ENCODE measurements at regions not wholly inside any gene's neighbourhood (a gene's known extent, or its start where the extent isn't known, plus 50 kb on each side); places are given as distances from the start of the nearest gene placed in this dataset.

GRCh38 chr17:77863814-77864161 is 94.7 kb upstream of the TNRC6C start:
- Histone ChIP-seq H3K4me3 (ENCODE audit: low read depth, low read length) (no peak overlapping the region), H3K36me3 (ENCODE audit: control insufficient read depth, insufficient read depth, low read length) (no peaks in the 10 kb centered on the region), H3K27me3 (ENCODE audit: control insufficient read depth, insufficient read depth, low read length) (peaks cover 19% of the 10 kb centered on the region)
- DNase-seq (ENCODE audit: low read depth) = no peak
- TF ChIP-seq CTCF (IDR thresholded peaks at IDR 0.05; ENCODE audit: insufficient read depth, low read length, poor library complexity, severe bottlenecking) = no peak

- H3K36me3 ChIP-seq (ENCODE audit: control insufficient read depth, insufficient read depth, low read length) = no peaks in the 10 kb centered on the region
- peaks cover 24% of the 10 kb centered on the region for H3K27me3 ChIP-seq (ENCODE audit: control insufficient read depth, insufficient read depth, low read length)
- H3K4me3 ChIP-seq (ENCODE audit: low read depth, low read length) = no peak overlapping the region
- DNase-seq (ENCODE audit: low read depth) = no peak
- no peak for TF ChIP-seq CTCF (IDR thresholded peaks at IDR 0.05; ENCODE audit: insufficient read depth, low read length, poor library complexity, severe bottlenecking)
Measured at GRCh38 chr17:77864234-77865111, 94.0 kb upstream of the TNRC6C start.

GRCh38 chr17:77865112-77865611 is 93.3 kb upstream of the TNRC6C start:
- no peak overlapping the region for H3K4me3 ChIP-seq (ENCODE audit: low read depth, low read length)
- no peaks in the 10 kb centered on the region for H3K36me3 ChIP-seq (ENCODE audit: control insufficient read depth, insufficient read depth, low read length)
- peaks cover 29% of the 10 kb centered on the region for H3K27me3 ChIP-seq (ENCODE audit: control insufficient read depth, insufficient read depth, low read length)
- TF ChIP-seq CTCF (IDR thresholded peaks at IDR 0.05; ENCODE audit: insufficient read depth, low read length, poor library complexity, severe bottlenecking) = no peak
- no peak for DNase-seq (ENCODE audit: low read depth)

GRCh38 chr17:77865716-77866115 is 92.8 kb upstream of the TNRC6C start:
- no peaks in the 10 kb centered on the region for H3K36me3 ChIP-seq (ENCODE audit: control insufficient read depth, insufficient read depth, low read length)
- DNase-seq (ENCODE audit: low read depth) = no peak
- TF ChIP-seq CTCF (IDR thresholded peaks at IDR 0.05; ENCODE audit: insufficient read depth, low read length, poor library complexity, severe bottlenecking) = no peak
- H3K4me3 ChIP-seq (ENCODE audit: low read depth, low read length) = no peak overlapping the region
- H3K27me3 ChIP-seq (ENCODE audit: control insufficient read depth, insufficient read depth, low read length) = peaks cover 29% of the 10 kb centered on the region

GRCh38 chr17:77867308-77867781 is 91.2 kb upstream of the TNRC6C start:
- peaks cover 29% of the 10 kb centered on the region for H3K27me3 ChIP-seq (ENCODE audit: control insufficient read depth, insufficient read depth, low read length)
- DNase-seq (ENCODE audit: low read depth) = no peak
- no peaks in the 10 kb centered on the region for H3K36me3 ChIP-seq (ENCODE audit: control insufficient read depth, insufficient read depth, low read length)
- no peak for TF ChIP-seq CTCF (IDR thresholded peaks at IDR 0.05; ENCODE audit: insufficient read depth, low read length, poor library complexity, severe bottlenecking)
- H3K4me3 ChIP-seq (ENCODE audit: low read depth, low read length) = no peak overlapping the region
